ENCODE measurements at regions not wholly inside any gene's neighbourhood (a gene's known extent, or its start where the extent isn't known, plus 50 kb on each side); places are given as distances from the start of the nearest gene placed in this dataset.

GRCh38 chr9:86600291-86600690 lies 246.1 kb upstream of the TUT7 start:
- CTCF ChIA-PET (ENCODE audit: low intra/inter-chr PET ratio, low total read pairs): no interaction called here
- in situ Hi-C loops (cut with HindIII; ENCODE audit: extremely low pct_ligation_motif_present, low pct_unique_long_range_greater_than_20kb) (no loop called here), intact Hi-C loops (cut with micrococcal nuclease; ENCODE audit: unreplicated experiment) (no loop called here)
- no peak overlapping the region for H3K4me3 ChIP-seq (replicated peaks in 1 of 3; ENCODE audit: insufficient read depth in 1 of 3, low read depth in 2 of 3, low read length in 3 of 3)
- no peak overlapping the region for H3K4me2 ChIP-seq (ENCODE audit: low read depth, low read length)
- H2AFZ ChIP-seq (ENCODE audit: low read length): no peak overlapping the region
- FAIRE-seq (no peak), ATAC-seq (no peak), DNase-seq (ENCODE audit: low spot score) (no peak)
- BruUV-seq (replicated peaks): no TSS peak
- H3K27me3 ChIP-seq (ENCODE audit: control insufficient read depth in 1 of 2, insufficient read depth in 2 of 2, low read length in 2 of 2): 0 out of 5 replicates have a peak, but pooled peaks cover 0 to 4% of the 10 kb centered on the region in 2 experiments
- no peaks in the 10 kb centered on the region for H4K20me1 ChIP-seq (ENCODE audit: insufficient read depth, low read length)
- H3K36me3 ChIP-seq (replicated peaks in 1 of 2; ENCODE audit: control insufficient read depth in 1 of 2, insufficient read depth in 2 of 2, low read length in 2 of 2): no peaks in the 10 kb centered on the region
- H3K9ac ChIP-seq (ENCODE audit: insufficient read depth, low read depth, low read length): no peak overlapping the region
- no peaks in the 10 kb centered on the region for H3K79me2 ChIP-seq (ENCODE audit: insufficient read depth, low read length)
- TF ChIP-seq ZNF816 (CRISPR knock-in tag; IDR thresholded peaks at IDR 0.05; ENCODE audit: borderline replicate concordance) (no peak), FOXA3 (CRISPR knock-in tag; IDR thresholded peaks at IDR 0.05) (no peak), PHF21A (CRISPR knock-in tag; IDR thresholded peaks at IDR 0.05) (no peak), MED13 (CRISPR knock-in tag; IDR thresholded peaks at IDR 0.05) (no peak), ZNF10 (CRISPR knock-in tag; IDR thresholded peaks at IDR 0.05; ENCODE audit: borderline replicate concordance, low read depth) (no peak), ZBTB20 (CRISPR knock-in tag; IDR thresholded peaks at IDR 0.05; ENCODE audit: borderline replicate concordance, low read depth) (no peak)
- no peaks in the 10 kb centered on the region for H3K4me1 ChIP-seq (ENCODE audit: insufficient read depth, low read length)
- POLR2A ChIA-PET: no interaction called here
- 0% methylated on average over 3 of the region's 3 CpGs for WGBS (ENCODE audit: low lambda C conversion rate)
- H3K9me3 ChIP-seq (ENCODE audit: low read length): no peaks in the 10 kb centered on the region
- no peak overlapping the region for H3K27ac ChIP-seq (ENCODE audit: extremely low read length, insufficient read depth, low read length)

GRCh38 chr9:86599561-86599960 lies 245.4 kb upstream of the TUT7 start:
- Histone ChIP-seq H3K4me3 (replicated peaks in 1 of 3; ENCODE audit: insufficient read depth in 1 of 3, low read depth in 2 of 3, low read length in 3 of 3) (no peak overlapping the region), H4K20me1 (ENCODE audit: insufficient read depth, low read length) (no peaks in the 10 kb centered on the region), H2AFZ (ENCODE audit: low read length) (no peak overlapping the region), H3K36me3 (replicated peaks in 1 of 2; ENCODE audit: control insufficient read depth in 1 of 2, insufficient read depth in 2 of 2, low read length in 2 of 2) (no peaks in the 10 kb centered on the region), H3K27me3 (ENCODE audit: control insufficient read depth in 1 of 2, insufficient read depth in 2 of 2, low read length in 2 of 2) (0 out of 5 replicates have a peak, but pooled peaks cover 0 to 4% of the 10 kb centered on the region in 2 experiments), H3K79me2 (ENCODE audit: insufficient read depth, low read length) (no peaks in the 10 kb centered on the region), H3K4me2 (ENCODE audit: low read depth, low read length) (no peak overlapping the region), H3K9ac (ENCODE audit: insufficient read depth, low read depth, low read length) (no peak overlapping the region), H3K4me1 (ENCODE audit: insufficient read depth, low read length) (no peaks in the 10 kb centered on the region), H3K27ac (ENCODE audit: extremely low read length, insufficient read depth, low read length) (no peak overlapping the region), H3K9me3 (ENCODE audit: low read length) (no peaks in the 10 kb centered on the region)
- 0% methylated on average over 1 of the region's 1 CpG for WGBS (ENCODE audit: low lambda C conversion rate)
- ChIA-PET CTCF (ENCODE audit: low intra/inter-chr PET ratio, low total read pairs) (no interaction called here), POLR2A (no interaction called here)
- intact Hi-C loops (cut with micrococcal nuclease; ENCODE audit: unreplicated experiment) (no loop called here), in situ Hi-C loops (cut with HindIII; ENCODE audit: extremely low pct_ligation_motif_present, low pct_unique_long_range_greater_than_20kb) (no loop called here)
- ATAC-seq (no peak), FAIRE-seq (no peak), DNase-seq (ENCODE audit: low spot score) (no peak)
- no TSS peak for BruUV-seq (replicated peaks)
- no peak for TF ChIP-seq RBM22 (optimal IDR thresholded peaks at IDR 0.05; ENCODE audit: low read length)
- TF ChIP-seq, protein P1, sequence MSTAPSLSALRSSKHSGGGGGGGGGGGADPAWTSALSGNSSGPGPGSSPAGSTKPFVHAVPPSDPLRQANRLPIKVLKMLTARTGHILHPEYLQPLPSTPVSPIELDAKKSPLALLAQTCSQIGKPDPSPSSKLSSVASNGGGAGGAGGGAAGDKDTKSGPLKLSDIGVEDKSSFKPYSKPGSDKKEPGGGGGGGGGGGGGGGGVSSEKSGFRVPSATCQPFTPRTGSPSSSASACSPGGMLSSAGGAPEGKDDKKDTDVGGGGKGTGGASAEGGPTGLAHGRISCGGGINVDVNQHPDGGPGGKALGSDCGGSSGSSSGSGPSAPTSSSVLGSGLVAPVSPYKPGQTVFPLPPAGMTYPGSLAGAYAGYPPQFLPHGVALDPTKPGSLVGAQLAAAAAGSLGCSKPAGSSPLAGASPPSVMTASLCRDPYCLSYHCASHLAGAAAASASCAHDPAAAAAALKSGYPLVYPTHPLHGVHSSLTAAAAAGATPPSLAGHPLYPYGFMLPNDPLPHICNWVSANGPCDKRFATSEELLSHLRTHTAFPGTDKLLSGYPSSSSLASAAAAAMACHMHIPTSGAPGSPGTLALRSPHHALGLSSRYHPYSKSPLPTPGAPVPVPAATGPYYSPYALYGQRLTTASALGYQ (CRISPR knock-in tag; IDR thresholded peaks at IDR 0.05): no peak
- TF ChIP-seq, protein P2, sequence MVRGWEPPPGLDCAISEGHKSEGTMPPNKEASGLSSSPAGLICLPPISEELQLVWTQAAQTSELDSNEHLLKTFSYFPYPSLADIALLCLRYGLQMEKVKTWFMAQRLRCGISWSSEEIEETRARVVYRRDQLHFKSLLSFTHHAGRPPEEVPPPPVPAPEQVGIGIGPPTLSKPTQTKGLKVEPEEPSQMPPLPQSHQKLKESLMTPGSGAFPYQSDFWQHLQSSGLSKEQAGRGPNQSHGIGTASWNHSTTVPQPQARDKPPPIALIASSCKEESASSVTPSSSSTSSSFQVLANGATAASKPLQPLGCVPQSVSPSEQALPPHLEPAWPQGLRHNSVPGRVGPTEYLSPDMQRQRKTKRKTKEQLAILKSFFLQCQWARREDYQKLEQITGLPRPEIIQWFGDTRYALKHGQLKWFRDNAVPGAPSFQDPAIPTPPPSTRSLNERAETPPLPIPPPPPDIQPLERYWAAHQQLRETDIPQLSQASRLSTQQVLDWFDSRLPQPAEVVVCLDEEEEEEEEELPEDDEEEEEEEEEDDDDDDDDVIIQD (CRISPR knock-in tag; IDR thresholded peaks at IDR 0.05; ENCODE audit: low read depth): no peak
- TF ChIP-seq SETDB1 (CRISPR knock-in tag; IDR thresholded peaks at IDR 0.05; ENCODE audit: borderline replicate concordance): no peak

Measured in HepG2 (cell line).